ENCODE measurements at regions not wholly inside any gene's neighbourhood (a gene's known extent, or its start where the extent isn't known, plus 50 kb on each side); places are given as distances from the start of the nearest gene placed in this dataset.
"Not testable (repeated sequence)": the region's sequence is repeated elsewhere in the genome, so short reads cannot be mapped to it uniquely, and the experiment has no call there.

DNA sequence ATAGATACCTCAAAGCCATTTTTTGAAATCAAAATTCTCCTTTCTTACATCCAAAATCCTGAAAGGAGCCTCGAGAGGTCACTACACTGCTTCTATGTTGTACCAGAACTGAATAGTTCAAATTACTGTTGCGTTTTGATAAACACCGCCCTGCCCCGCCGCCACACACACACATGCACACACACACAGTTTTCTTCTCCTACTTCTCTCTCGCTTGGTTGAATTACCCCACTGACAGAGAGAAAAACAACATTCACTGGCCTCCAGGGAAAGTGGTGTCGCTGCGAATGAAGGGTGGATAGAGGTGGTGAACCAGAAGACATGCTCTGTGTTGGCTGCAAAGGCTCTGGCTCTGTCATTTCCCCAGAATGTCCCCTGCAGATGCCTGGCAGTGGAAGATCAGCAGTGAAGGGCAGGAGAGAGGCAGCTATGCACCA lies 183.4 kb upstream of the RFC3 start:
- DNase-seq, result no peak

DNA sequence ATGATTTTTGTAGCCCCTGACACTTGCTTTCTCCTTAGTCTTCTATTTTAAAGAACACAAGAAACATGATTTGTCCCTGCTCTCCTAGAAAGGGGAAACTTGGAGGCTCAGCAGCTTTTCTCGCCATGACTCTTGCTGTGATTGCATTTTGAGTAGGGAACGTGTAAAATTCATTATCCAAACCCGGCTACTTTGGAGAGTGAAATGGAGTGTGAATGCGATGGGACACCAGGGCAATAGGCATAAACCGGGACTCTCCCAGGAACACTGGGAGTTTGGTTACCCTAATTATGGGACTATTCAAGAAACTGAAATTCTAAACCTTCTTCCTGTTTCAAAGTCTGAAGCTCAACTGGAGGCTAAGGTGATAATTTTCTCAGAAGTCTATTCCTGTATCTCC lies 181.7 kb upstream of the RFC3 start:
- DNase-seq, result no peak

DNA sequence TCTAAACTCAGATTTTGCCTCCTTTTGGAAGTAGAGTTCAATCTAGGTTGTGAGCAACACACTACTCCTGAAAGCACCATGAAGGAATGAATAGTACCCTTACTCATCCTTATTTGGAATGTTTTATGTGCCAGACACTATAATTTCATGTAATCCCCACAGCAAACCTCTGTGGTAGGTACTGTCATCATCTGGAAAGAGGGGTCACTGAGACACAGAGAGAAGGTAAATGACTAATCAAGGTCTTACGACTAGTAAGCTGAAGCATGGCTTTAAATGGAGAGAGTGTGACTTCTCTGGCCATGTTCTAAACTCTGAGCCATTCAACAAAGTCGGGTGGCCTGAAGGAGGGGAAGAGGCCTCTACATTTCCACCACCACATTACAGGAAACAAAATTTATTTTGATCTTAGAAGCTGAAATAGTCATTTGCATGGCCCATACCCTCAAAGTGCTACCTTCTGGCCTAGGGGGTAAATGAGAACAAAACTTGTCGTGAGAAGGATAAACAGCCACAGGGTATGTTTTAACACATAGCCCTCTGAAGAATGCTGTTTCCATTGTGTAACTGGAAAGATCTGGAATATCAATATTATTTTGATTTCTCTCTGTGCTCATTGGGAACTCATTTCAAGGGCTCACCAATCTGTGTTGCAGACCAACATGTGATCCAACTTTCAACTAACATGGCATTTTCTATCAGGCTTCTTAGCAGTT lies 180.8 kb upstream of the RFC3 start:
- DNase-seq, result no peak

DNA sequence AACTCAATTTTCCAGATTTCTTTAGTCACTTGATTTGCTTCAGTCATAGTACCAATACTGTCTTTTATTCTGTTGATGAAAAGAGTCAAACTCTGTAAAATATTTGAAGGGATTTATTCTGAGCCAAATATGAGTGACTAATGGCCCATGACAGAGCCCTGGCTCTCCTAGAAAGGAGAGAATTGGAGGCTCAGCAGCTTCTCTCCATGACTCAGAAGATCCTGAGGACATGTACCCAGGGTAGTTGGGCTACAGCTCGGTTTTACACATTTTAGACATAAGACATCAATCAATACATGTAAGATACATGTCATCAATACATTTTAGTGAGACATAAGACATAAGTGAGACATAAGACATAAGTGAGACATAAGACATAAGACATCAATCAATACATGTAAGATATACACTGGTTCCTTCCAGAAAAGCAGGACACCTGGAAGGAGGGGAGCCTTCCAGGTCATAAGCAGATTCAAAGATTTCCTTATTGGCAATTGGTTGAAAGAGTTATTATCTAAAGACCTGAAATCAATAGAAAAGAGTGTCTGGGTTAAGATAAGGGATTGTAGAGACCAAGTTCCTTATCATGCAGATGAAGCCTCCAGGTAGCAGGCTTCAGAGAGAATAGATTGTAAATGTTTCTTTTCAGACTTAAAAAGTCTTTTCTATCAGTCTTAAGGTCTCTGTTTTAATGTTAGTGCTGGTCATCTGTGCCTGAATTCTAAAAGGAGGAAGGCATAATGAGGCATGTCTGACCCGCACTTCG lies 179.8 kb upstream of the RFC3 start:
- no peak for DNase-seq

DNA sequence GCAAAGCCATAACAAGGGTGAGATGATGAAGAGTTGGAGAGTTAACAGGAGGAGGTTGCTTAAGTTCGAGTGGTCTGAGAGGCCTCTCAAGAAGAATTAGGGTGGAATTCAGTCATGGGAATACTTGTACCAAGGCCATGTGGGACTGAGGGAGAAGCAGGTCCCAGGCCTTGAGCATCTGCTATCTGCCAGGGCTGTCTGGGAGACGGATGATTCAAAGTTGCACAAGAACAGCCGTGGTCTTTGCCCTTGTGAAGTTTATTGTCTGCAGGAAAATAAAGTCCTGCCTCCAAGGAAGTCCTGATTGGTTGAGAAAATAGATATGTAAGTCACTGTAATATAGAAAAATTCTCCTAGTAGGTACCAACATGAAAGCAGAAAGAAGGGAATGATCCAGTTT lies 178.8 kb upstream of the RFC3 start:
- no peak for DNase-seq

DNA sequence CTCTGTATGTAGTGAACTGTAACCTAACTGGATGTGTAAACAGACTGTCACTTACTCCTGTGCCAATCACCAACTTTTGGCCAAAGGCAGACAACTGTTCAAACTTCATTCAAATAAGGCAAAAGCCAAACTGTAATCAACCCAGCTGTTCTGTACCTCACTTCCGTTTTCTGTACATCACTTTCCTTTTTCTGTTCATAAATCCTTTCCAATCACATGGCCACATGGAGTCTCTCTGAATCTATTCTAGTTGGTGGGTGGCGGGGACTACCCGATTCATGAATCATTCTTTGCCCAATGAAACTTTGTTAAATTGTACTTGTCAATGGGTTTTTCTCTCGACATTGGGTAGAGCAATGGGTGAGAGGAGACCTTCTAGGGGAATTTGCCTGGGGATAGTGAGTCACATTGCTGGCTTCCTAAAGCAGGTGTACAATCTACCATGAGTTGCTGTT lies 178.3 kb upstream of the RFC3 start:
- DNase-seq, result no peak

DNA sequence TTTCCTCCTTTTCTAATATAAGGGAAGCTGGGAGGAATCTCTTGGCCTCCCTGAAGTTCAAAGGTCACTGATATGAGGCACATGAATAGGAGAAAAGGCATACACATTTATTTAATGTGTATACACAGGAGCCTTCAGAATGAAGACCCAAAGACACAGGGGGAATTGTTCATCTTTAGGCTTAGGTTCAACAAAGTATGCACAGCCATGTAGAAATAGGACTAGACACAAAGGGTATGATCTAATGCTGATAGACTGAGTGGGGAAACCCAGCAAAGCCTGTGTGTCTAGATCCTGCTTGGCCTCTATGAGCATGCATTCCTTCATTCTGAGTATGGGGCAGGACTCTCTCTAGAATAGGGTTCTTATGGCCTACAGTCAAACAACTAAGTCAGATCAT lies 177.1 kb upstream of the RFC3 start:
- DNase-seq, result no peak

DNA sequence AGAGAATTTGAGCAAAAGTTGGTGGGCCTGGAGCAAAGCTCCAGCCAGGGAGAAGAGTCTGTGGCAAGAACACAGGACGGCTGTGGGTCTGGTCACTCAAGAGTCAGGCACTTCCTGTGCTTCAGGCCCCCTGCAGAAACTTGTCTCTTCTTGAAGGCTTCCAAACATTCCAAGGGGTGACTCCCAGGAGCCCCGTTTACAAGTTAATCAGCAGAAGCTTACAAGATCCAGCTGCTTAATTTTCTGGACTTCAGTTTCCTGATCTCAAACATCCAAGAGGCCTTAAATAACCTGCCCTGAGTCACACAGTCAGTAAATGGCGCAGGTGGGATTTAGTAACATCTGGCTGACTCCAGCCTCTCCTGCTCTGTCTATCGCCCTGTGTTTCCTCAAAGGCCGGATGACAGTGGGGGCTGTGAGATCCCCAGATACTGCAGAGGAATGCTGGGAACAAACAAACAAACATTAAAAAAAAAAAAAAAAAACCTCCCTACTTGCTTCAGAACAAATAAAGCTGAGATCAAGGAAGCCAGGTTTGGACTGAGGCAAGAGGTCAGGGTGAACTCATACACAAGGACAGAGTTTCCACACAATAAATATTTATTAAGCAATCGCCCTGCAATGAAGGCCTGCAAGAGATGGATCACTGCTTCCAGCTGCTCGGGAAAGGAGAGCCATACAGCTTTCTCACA lies 175.4 kb upstream of the RFC3 start:
- no peak for DNase-seq

DNA sequence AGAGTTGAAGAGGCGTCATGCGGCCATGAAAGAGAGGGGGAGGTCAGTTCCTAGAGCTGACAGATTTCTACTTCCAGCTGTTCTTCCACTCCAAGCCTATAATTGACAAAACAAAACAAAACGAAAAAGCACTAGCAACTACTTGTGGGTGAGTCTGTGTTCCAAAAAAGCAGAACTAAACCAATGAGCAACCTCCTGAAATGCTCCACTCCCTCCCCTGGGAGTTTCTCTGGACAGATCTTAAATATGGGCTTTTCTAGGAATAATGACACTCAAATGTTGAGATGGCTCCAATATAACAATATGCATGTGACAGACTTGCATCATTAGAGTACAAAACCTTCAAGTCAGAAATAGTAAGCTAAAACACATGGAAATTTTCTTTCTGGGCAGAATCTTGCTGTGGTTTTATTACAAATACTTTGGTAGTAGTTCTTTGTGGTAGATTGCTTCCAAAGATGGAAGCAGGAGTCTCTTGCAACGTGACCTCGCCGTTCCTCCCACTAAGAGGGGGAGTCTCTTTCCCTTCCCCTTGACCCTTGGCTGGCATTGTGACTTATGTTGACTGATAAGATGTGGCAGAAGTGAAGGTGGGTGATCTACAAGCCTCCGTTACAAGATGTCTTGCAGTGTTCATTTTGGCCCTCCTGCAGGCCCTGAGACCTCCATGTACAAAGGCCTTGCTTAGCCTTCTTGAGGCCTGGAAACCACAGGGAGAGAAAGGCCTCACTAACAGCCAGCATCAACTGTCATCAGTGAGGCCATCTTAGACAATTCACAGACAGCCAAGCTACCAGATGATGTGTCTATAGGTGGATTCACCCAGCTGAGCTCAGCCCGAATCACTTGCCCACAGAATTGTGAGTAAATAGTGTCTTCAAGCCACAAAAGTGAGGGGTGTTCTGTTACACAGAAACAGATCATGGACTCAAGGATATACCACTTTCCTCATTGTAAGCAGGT lies 173.1 kb upstream of the RFC3 start:
- no peak for DNase-seq

DNA sequence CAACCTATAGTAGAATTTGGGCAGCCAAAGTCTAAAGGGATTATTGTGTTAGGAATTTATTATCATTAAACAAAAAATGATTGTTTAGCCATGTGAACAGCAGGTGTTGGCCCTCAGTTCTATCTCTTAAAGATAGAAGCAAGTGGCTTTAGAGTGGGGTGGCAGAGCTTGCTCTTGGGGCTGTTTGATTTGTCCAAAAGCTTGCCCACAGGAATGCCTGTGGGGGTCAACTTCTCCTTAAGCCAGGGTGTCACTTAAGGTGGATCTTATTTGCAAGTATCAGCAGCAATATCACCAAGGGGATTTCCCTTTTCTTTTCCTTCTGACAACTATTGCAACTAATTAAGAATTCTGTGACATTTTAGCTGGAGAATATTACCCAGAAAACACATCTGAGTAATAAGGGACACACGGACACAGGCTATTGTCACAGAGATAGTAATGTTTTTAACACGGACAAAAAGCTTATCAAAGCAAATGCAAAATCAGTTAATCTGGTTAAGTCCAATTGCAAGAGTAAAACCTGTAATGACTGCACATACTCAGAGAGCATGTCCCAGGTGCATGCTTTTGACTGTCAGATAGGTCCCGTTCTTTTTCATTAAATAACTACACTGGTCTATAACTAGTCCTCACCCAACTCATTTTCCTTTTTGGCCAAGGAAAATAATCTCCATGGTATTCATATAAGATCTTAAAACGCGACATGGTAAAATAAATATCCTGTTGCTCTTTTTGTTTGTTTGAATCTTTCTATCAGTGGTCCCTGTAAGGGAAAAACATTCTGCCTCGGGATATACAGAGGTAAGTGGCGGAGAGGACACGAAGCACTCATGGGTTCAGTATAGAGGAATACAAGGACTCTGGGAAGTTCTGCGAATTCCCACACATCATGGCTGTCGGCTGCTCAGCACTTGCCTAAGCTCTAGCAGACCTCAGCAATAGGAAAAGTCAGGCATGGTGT lies 172.1 kb upstream of the RFC3 start:
- no peak for DNase-seq

DNA sequence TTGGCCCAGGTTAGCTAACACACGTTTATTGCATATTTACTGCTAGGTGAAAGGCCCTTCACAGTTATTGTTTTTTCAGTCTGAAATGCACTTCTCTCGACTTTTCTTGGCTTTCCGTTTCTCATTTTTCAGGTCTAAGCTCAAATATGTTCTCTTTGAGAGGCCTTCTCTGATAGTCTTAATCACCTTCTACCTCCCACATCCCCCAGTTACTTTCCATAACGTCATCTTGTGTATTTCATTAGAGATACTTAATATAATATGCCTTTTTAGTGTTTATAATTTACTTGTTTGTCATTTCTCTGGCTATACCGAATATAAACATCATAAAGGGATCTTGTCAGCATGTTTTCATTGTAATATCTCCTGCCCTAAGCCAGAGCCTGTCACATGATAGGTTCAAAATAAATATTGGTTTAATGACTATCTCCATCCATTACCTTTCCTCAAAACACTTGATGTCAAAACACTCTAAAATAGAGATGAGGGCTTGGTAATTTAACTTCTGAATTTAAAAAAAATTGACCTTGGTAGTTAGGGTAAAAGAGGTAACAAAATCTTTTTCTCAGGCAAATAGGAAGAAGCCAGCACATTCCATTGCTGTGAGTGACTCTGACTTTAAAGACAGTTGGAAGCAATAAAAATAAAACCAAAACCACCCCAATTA lies 168.6 kb upstream of the RFC3 start:
- no peak for DNase-seq

DNA sequence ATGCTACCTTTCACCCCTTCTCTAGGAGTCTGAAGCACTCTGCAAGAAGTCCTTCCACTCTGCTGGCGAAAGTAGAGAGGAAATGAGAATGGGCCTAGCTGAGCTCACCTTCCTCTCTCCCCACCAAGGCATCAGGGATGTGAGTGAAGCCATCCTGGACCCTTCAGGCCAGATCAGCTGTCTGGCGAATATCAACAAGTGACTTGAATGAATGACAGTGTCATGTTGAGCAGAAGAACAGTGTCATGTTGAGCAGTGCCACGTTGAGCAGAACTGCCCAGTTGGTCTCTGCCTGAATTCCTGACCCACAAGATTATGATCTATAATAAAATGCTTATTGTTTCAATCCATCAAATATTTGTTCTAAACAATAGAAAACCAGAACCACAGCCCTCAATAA lies 166.2 kb upstream of the RFC3 start:
- DNase-seq, result no peak

DNA sequence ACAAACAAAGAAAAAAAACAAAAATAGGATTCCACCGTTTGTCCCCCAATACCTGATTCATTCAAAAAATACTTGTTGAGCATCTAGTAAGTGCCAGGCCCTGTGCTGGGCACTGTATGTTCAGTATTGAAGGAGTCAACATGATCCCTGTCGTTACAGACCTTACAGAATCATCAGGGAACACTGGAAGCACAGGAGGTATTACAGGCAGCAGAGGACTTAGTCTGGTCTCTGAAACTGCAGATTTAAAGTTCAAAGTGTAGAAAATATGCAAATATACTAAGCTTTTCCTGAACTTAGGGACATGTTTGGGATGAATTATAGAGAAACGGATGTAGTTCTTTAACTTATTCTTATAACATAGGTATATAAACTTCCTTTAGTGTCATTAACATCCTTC lies 160.7 kb upstream of the RFC3 start:
- DNase-seq, result no peak

DNA sequence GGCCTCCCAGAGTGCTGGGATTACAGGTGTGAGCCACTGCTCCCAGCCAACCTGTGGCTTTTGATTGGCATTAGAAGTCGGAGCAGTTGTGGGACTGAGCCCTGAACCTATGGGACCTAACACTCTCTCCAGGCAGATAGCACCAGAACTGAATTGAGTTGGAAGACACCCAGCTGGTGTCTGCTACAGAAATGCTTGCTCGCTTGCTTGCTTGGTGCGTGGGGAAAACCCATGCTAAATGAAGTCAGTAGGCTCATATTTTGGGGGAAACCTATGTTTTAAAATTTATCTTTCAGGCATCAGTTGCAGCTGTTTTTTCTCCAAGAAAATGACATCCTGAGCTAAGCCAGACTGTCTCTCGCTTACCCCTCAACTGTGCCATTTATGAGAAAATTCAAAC lies 158.5 kb upstream of the RFC3 start:
- DNase-seq, result no peak

DNA sequence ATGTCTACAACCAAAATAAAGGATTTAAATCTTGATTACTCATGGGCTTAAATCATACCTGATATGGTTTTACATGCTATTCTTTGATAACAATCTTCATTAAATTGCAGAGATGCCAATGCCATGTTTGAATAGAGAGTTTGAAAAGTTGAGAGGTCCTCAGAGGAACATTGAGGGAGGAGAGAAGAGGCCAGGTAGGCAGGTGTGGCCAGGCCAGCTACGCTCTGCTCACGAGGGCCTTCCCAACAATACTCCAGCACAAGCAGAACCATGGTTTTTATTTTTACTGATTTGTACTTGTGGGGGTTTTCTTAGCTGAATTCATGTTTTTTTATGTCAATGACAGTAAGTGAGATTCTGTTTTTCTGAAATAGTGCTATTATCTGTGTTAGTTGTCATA lies 158.1 kb upstream of the RFC3 start:
- no peak for DNase-seq

DNA sequence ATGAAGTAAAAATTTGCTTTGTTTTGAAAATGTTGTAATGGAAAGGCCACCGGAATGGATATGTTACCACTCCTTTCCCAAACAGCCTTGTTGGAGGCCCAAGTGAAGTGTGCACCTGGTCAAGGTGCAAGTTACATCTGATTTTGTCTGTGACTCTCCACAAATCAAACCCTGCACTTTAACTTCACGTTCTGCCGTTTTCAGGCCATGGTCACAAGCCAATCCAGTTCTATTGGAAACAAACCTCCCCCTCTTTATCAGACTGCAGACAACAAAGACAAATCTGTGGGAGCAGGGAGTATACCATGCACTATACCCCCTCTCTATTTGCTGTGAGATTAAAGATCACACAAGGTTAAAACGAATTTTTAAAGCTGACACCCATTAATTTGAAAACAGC lies 155.6 kb upstream of the RFC3 start:
- DNase-seq, result no peak

DNA sequence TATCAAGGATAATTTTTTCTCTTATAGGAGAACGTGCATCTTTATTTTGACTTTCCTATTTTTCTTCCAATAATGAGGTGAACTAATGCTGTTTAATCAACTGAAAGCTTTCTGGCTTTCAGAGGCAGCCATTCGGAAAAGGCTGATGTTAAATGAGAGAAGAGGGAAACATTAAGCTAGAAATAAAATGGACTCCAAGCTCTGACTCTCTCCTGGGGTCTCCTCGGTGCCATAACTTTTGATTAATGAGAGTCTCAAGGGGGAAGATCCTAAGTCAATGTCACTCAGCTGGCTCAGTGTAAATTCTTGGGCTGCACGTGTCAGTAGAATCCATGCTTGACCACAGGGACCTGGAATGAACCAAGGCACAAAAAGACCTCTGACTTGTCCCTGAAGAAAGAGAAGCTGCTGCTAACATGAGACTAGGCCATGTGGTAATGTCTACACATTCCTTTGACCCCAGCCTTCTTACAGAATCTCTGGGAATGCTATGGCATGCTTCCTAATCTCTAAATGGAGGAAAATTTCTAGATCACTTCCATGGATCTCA lies 152.2 kb upstream of the RFC3 start:
- DNase-seq, result no peak

DNA sequence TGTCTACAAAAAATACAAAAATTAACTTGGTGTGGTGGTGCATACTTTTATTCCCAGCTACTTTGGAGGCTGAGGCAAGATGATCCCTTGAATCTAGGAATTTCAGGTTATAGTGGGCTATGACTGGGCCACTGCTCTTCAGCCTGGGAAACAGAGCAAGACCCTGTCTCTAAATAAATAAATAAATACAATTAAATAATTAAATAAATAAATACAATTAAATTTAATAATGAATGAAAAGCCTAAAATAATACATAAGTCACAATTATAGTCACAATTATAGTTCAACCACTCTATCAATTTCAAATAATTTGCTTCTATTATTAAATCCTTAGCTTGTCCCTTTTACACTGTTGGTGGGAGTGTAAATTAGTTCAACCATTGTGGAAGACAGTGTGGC lies 146.4 kb upstream of the RFC3 start:
- no peak for DNase-seq

DNA sequence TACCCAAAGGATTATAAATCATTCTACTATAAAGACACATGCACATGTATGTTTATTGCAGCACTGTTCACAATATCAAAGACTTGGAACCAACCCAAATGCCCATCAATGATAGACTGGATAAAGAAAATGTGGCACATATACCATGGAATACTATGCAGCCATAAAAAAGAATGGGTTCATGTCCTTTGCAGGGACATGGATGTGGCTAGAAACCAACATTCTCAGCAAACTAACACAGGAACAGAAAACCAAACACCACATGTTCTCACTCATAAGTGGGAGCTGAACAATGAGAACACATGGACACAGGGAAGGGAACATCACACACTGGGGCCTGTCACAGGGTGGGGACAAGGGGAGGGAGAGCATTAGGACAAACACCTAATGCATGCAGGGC lies 145.9 kb upstream of the RFC3 start:
- DNase-seq, result not testable (repeated sequence)

All from SIG-M5 (cell line).